Progenitor cell of endocrine pancreas (in vitro differentiated cells): ENCODE measurements at regions not wholly inside any gene's neighbourhood (a gene's known extent, or its start where the extent isn't known, plus 50 kb on each side); places are given as distances from the start of the nearest gene placed in this dataset.

Source experiments
- DNase-seq: peaks from one replicate; pipeline ENCODE4 v3.0.0; 2021; ENCODE audit warnings: low spot score; ENCODE audit not compliant: unreplicated experiment
- H3K27ac Mint-ChIP-seq: 2 replicates; pipeline ENCODE4 v1.8.0; 2021; ENCODE audit warnings: mild to moderate bottlenecking, moderate library complexity, mixed read lengths
- H3K27me3 Mint-ChIP-seq: 2 replicates; pipeline ENCODE4 v1.8.0; 2021; ENCODE audit warnings: mixed read lengths
- H3K36me3 Mint-ChIP-seq: 2 replicates; pipeline ENCODE4 v1.8.0; 2022; ENCODE audit warnings: mixed read lengths; ENCODE audit not compliant: insufficient read depth
- H3K4me1 Mint-ChIP-seq: 2 replicates; pipeline ENCODE4 v1.8.0; 2021; ENCODE audit warnings: low read depth, mixed read lengths
- H3K4me3 Mint-ChIP-seq: 2 replicates; pipeline ENCODE4 v1.8.0; 2021; ENCODE audit warnings: low read depth, mild to moderate bottlenecking, moderate library complexity, mixed read lengths
- H3K9me3 Mint-ChIP-seq: 2 replicates; pipeline ENCODE4 v1.8.0; 2021; ENCODE audit warnings: low read depth, mixed read lengths
- TF ChIP-seq, protein P1 (sequence below): fragments of 200-600 bp; sonication (generic); IDR thresholded peaks from one replicate; pipeline ENCODE4 v1.5.0; 2021; ENCODE audit warnings: antibody characterized with exemption, mild to moderate bottlenecking; ENCODE audit not compliant: unreplicated experiment

DNA sequence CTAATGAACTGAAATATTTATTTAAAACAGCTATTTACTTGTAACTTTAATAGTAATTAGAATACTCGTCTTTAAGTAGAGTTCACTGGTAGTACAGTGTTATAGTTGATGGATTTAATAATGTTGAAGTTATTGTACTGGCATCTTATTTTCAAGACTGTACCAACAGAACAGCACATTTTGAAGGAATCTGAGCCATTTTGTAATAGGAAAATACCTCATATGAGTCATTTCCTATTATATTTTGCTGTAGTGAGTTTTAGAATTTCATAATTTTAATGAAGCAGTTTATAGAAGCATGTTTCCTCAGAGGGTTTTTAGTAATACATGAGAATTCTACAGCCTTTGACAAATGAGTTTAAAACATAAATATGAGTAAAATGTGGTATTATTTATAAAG is 258.3 kb downstream of the OLFM3 start:
- Mint-ChIP-seq H3K9me3 (no peaks in the 10 kb centered on the region), H3K27ac (no peak overlapping the region), H3K4me1 (peaks cover 16% of the 10 kb centered on the region), H3K27me3 (no peaks in the 10 kb centered on the region), H3K4me3 (no peak overlapping the region), H3K36me3 (no peaks in the 10 kb centered on the region)
- TF ChIP-seq, protein P1, sequence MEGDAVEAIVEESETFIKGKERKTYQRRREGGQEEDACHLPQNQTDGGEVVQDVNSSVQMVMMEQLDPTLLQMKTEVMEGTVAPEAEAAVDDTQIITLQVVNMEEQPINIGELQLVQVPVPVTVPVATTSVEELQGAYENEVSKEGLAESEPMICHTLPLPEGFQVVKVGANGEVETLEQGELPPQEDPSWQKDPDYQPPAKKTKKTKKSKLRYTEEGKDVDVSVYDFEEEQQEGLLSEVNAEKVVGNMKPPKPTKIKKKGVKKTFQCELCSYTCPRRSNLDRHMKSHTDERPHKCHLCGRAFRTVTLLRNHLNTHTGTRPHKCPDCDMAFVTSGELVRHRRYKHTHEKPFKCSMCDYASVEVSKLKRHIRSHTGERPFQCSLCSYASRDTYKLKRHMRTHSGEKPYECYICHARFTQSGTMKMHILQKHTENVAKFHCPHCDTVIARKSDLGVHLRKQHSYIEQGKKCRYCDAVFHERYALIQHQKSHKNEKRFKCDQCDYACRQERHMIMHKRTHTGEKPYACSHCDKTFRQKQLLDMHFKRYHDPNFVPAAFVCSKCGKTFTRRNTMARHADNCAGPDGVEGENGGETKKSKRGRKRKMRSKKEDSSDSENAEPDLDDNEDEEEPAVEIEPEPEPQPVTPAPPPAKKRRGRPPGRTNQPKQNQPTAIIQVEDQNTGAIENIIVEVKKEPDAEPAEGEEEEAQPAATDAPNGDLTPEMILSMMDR, result no peak
- DNase-seq, result no peak

DNA sequence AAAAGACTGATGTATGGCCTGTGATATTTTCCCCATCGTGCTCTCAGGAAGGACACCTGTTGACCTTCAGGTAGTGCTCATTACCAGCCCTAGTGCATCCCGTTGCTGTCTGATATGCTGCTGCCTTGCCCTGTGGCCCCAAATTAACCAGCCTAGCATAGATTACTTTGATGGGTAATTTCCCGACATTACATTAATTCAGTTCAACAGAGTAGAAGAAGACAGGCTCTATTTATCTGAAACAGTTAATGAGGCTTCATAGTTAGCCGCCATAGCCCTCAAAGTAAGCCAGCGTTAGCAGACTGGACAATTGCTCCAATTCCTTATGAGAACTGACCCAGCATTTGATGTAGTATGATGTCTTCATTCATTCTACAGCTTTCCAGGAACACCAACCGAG is 257.6 kb downstream of the OLFM3 start:
- Mint-ChIP-seq H3K4me1 (peaks cover 12% of the 10 kb centered on the region), H3K9me3 (no peaks in the 10 kb centered on the region), H3K4me3 (no peak overlapping the region), H3K36me3 (no peaks in the 10 kb centered on the region), H3K27ac (no peak overlapping the region), H3K27me3 (no peaks in the 10 kb centered on the region)
- no peak for DNase-seq
- TF ChIP-seq, protein P1, result no peak

DNA sequence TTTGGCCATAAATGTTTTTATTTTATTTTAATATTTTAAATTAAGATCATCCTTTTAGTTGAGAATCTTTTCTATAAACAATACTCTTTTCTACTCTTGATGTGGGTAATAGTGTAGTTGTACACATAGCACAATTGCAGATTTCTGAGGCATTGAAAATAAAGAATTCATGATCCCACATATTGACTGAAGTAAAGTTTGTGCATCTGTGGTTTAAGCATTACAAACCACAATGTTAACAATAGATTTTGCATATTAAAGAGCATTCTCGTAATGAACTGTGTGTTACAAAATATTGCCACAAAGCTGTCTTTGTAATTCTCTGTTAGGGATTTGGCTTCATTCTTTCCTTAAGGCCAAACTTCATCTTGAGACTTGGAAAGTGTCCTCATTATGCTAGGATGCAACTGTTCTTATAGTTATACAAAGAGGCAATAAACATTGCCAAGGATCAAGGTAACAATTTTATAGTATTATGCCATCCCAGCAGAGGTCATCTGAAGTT is 256.8 kb downstream of the OLFM3 start:
- Mint-ChIP-seq H3K9me3 (no peaks in the 10 kb centered on the region), H3K27me3 (no peaks in the 10 kb centered on the region), H3K27ac (no peak overlapping the region), H3K36me3 (no peaks in the 10 kb centered on the region), H3K4me1 (peaks cover 12% of the 10 kb centered on the region), H3K4me3 (no peak overlapping the region)
- TF ChIP-seq, protein P1, result no peak
- DNase-seq, result no peak

GRCh38 chr1:101741910-101742309 is 254.8 kb downstream of the OLFM3 start:
- Mint-ChIP-seq H3K27ac (no peak overlapping the region), H3K4me1 (peaks cover 12% of the 10 kb centered on the region), H3K4me3 (no peak overlapping the region), H3K9me3 (no peaks in the 10 kb centered on the region), H3K27me3 (no peaks in the 10 kb centered on the region), H3K36me3 (no peaks in the 10 kb centered on the region)
- DNase-seq, result no peak
- TF ChIP-seq, protein P1, result no peak

- Mint-ChIP-seq H3K27ac (no peak overlapping the region), H3K4me3 (no peak overlapping the region), H3K9me3 (no peaks in the 10 kb centered on the region), H3K27me3 (no peaks in the 10 kb centered on the region), H3K36me3 (no peaks in the 10 kb centered on the region), H3K4me1 (peaks cover 12% of the 10 kb centered on the region)
- TF ChIP-seq, protein P1, result no peak
- no peak for DNase-seq
Measured at GRCh38 chr1:101742509-101742908, 254.2 kb downstream of the OLFM3 start.
